ENCODE measurements at regions not wholly inside any gene's neighbourhood (a gene's known extent, or its start where the extent isn't known, plus 50 kb on each side); places are given as distances from the start of the nearest gene placed in this dataset.

DNA sequence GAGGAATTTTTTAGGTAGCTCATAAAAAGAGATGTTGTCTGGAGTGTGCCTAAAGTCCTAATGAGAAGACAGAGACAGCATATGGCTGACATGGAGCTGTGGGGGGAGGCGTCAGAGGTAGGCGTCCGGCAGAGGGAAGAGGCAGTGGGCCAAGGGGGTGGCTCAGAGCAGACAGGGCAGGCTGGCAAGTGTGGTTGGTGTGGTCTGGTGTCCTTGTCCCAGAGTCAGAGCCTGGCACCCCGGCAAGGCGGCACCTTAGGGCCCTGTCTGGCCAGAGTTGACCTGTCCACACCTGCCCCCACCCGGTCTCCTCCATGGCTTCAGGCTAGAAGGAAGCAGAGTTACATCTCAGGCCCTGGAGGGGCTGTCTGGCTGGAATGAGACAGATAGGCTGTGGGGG is 220.3 kb upstream of the ZNF32 start:
- TF ChIP-seq, protein P1, sequence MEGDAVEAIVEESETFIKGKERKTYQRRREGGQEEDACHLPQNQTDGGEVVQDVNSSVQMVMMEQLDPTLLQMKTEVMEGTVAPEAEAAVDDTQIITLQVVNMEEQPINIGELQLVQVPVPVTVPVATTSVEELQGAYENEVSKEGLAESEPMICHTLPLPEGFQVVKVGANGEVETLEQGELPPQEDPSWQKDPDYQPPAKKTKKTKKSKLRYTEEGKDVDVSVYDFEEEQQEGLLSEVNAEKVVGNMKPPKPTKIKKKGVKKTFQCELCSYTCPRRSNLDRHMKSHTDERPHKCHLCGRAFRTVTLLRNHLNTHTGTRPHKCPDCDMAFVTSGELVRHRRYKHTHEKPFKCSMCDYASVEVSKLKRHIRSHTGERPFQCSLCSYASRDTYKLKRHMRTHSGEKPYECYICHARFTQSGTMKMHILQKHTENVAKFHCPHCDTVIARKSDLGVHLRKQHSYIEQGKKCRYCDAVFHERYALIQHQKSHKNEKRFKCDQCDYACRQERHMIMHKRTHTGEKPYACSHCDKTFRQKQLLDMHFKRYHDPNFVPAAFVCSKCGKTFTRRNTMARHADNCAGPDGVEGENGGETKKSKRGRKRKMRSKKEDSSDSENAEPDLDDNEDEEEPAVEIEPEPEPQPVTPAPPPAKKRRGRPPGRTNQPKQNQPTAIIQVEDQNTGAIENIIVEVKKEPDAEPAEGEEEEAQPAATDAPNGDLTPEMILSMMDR (IDR thresholded peaks at IDR 0.05 in 8 of 11, conservative IDR thresholded peaks at IDR 0.05 in 3 of 11), result no peak
- TF ChIP-seq POLR2AphosphoS5 (IDR thresholded peaks at IDR 0.05) (no peak), POLR2A (IDR thresholded peaks at IDR 0.05) (no peak)
